Type B pancreatic cell (in vitro differentiated cells): ENCODE measurements at regions not wholly inside any gene's neighbourhood (a gene's known extent, or its start where the extent isn't known, plus 50 kb on each side); places are given as distances from the start of the nearest gene placed in this dataset.
A peak's percentile ranks its signal among the peaks of the same experiment; 100 is the strongest.
"Not testable (repeated sequence)": the region's sequence is repeated elsewhere in the genome, so short reads cannot be mapped to it uniquely, and the experiment has no call there.

Experiments
- DNase-seq: peaks from one replicate; pipeline ENCODE4 v3.0.0; 2021; ENCODE audit warnings: mixed read lengths; ENCODE audit not compliant: unreplicated experiment; ENCODE audit errors: extremely low spot score
- H3K27ac Mint-ChIP-seq: 2 replicates; pipeline ENCODE4 v1.8.0; 2021; ENCODE audit warnings: mild to moderate bottlenecking, mixed read lengths
- H3K27me3 Mint-ChIP-seq: 2 replicates; pipeline ENCODE4 v1.8.0; 2021; ENCODE audit warnings: mixed read lengths
- H3K36me3 Mint-ChIP-seq: 2 replicates; pipeline ENCODE4 v1.8.0; 2021; ENCODE audit warnings: mixed read lengths
- H3K4me1 Mint-ChIP-seq: one replicate; pipeline ENCODE4 v1.8.0; 2021; ENCODE audit warnings: mixed read lengths; ENCODE audit not compliant: unreplicated experiment
- H3K4me3 Mint-ChIP-seq: 2 replicates; pipeline ENCODE4 v1.8.0; 2021; ENCODE audit warnings: mild to moderate bottlenecking, mixed read lengths
- H3K9me3 Mint-ChIP-seq: 2 replicates; pipeline ENCODE4 v1.8.0; 2021; ENCODE audit warnings: mixed read lengths
- CTCF ChIP-seq: fragments of 200-600 bp; sonication (generic); conservative IDR thresholded peaks from 2 replicates; pipeline ENCODE4 v1.5.0; 2021; ENCODE audit warnings: antibody characterized with exemption, mild to moderate bottlenecking

- Mint-ChIP-seq H3K4me3 (no peak overlapping the region), H3K36me3 (peaks cover 4% of the 10 kb centered on the region), H3K4me1 (peaks cover 24% of the 10 kb centered on the region), H3K27me3 (no peaks in the 10 kb centered on the region), H3K9me3 (peaks cover 16% of the 10 kb centered on the region), H3K27ac (no peak overlapping the region)
- DNase-seq, result no peak
- TF ChIP-seq CTCF, result no peak
Measured at GRCh38 chr15:67937153-67937761, 97.4 kb upstream of the RNU6-1 start.

GRCh38 chr15:67939179-67939578 is 99.3 kb upstream of the RNU6-1 start:
- Mint-ChIP-seq H3K4me1 (peaks cover 18% of the 10 kb centered on the region), H3K9me3 (peaks cover 11% of the 10 kb centered on the region)
- H3K36me3 Mint-ChIP-seq, DNase-seq, H3K4me3 Mint-ChIP-seq, H3K27ac Mint-ChIP-seq, H3K27me3 Mint-ChIP-seq: not testable (repeated sequence)

GRCh38 chr15:67939588-67940323 is 99.9 kb upstream of the RNU6-1 start:
- H3K4me3 Mint-ChIP-seq, H3K27ac Mint-ChIP-seq, H3K27me3 Mint-ChIP-seq, DNase-seq, H3K36me3 Mint-ChIP-seq: not testable (repeated sequence)
- peaks cover 18% of the 10 kb centered on the region for H3K4me1 Mint-ChIP-seq
- peaks cover 11% of the 10 kb centered on the region for H3K9me3 Mint-ChIP-seq

GRCh38 chr15:67940324-67940719 is 100.5 kb upstream of the RNU6-1 start:
- Mint-ChIP-seq H3K27ac (no peak overlapping the region), H3K4me3 (no peak overlapping the region), H3K9me3 (peaks cover 11% of the 10 kb centered on the region), H3K36me3 (peaks cover 4% of the 10 kb centered on the region), H3K27me3 (no peaks in the 10 kb centered on the region), H3K4me1 (peaks cover 20% of the 10 kb centered on the region)
- no peak for TF ChIP-seq CTCF
- DNase-seq, result no peak

GRCh38 chr15:67941648-67942310 is 101.9 kb upstream of the RNU6-1 start:
- no peaks in the 10 kb centered on the region for H3K27me3 Mint-ChIP-seq

GRCh38 chr15:67943475-67943874 is 103.6 kb upstream of the RNU6-1 start:
- H3K36me3 Mint-ChIP-seq, result peaks cover 7% of the 10 kb centered on the region
- H3K4me3 Mint-ChIP-seq, result no peak overlapping the region
- no peaks in the 10 kb centered on the region for H3K27me3 Mint-ChIP-seq
- peaks cover 11% of the 10 kb centered on the region for H3K9me3 Mint-ChIP-seq
- H3K4me1 Mint-ChIP-seq, result peaks cover 34% of the 10 kb centered on the region
- H3K27ac Mint-ChIP-seq, result peak overlapping the region; percentile 34
- no peak for TF ChIP-seq CTCF
- DNase-seq, result no peak

More at GRCh38 chr15:67941648-67942310, 101.9 kb upstream of the RNU6-1 start:
- peaks cover 11% of the 10 kb centered on the region for H3K9me3 Mint-ChIP-seq
- peaks cover 4% of the 10 kb centered on the region for H3K36me3 Mint-ChIP-seq
- H3K4me3 Mint-ChIP-seq, result no peak overlapping the region
- TF ChIP-seq CTCF, result no peak
- H3K4me1 Mint-ChIP-seq, result peaks cover 35% of the 10 kb centered on the region
- H3K27ac Mint-ChIP-seq, result peak overlapping the region; percentile 8
- DNase-seq, result no peak
